ENCODE measurements at regions not wholly inside any gene's neighbourhood (a gene's known extent, or its start where the extent isn't known, plus 50 kb on each side); places are given as distances from the start of the nearest gene placed in this dataset.

GRCh38 chr5:42887575-42887974, 75.9 kb upstream of the SELENOP start:
- Histone ChIP-seq H3K27me3 (ENCODE audit: control insufficient read depth in 1 of 2, insufficient read depth in 2 of 2, low read length in 2 of 2) (no peaks in the 10 kb centered on the region), H3K27ac (ENCODE audit: low read depth in 2 of 2, low read length in 1 of 2) (no peak overlapping the region), H3K4me3 (ENCODE audit: low read depth in 1 of 2, low read length in 2 of 2) (no peak overlapping the region), H3K4me1 (ENCODE audit: control insufficient read depth in 2 of 2, insufficient read depth in 2 of 2, low read length in 1 of 2) (no peaks in the 10 kb centered on the region), H3K9me3 (ENCODE audit: control insufficient read depth in 2 of 2, insufficient read depth in 1 of 2, low read depth in 1 of 2, low read length in 1 of 2) (no peaks in the 10 kb centered on the region), H3K36me3 (ENCODE audit: control insufficient read depth in 2 of 2, insufficient read depth in 2 of 2, low read length in 1 of 2) (no peaks in the 10 kb centered on the region)
- 31 to 37% methylated on average over 1 of the region's 1 CpG for WGBS, 2 donors

- no peaks in the 10 kb centered on the region for H3K27me3 ChIP-seq (ENCODE audit: control insufficient read depth in 1 of 2, insufficient read depth in 2 of 2, low read length in 2 of 2)
- H3K4me3 ChIP-seq (ENCODE audit: low read depth in 1 of 2, low read length in 2 of 2): no peak overlapping the region
- H3K27ac ChIP-seq (ENCODE audit: low read depth in 2 of 2, low read length in 1 of 2): no peak overlapping the region
- 57 to 62% methylated on average over 6 of the region's 6 CpGs for WGBS, 2 donors
- H3K9me3 ChIP-seq (ENCODE audit: control insufficient read depth in 2 of 2, insufficient read depth in 1 of 2, low read depth in 1 of 2, low read length in 1 of 2): no peaks in the 10 kb centered on the region
- no peaks in the 10 kb centered on the region for H3K36me3 ChIP-seq (ENCODE audit: control insufficient read depth in 2 of 2, insufficient read depth in 2 of 2, low read length in 1 of 2)
- no peaks in the 10 kb centered on the region for H3K4me1 ChIP-seq (ENCODE audit: control insufficient read depth in 2 of 2, insufficient read depth in 2 of 2, low read length in 1 of 2)
These were observed 75.4 kb upstream of the SELENOP start for GRCh38 chr5:42887097-42887496.

- H3K36me3 ChIP-seq (ENCODE audit: control insufficient read depth in 2 of 2, insufficient read depth in 2 of 2, low read length in 1 of 2): no peaks in the 10 kb centered on the region
- H3K9me3 ChIP-seq (ENCODE audit: control insufficient read depth in 2 of 2, insufficient read depth in 1 of 2, low read depth in 1 of 2, low read length in 1 of 2): no peaks in the 10 kb centered on the region
- H3K27ac ChIP-seq (ENCODE audit: low read depth in 2 of 2, low read length in 1 of 2): no peak overlapping the region
- no peaks in the 10 kb centered on the region for H3K27me3 ChIP-seq (ENCODE audit: control insufficient read depth in 1 of 2, insufficient read depth in 2 of 2, low read length in 2 of 2)
- no peak overlapping the region for H3K4me3 ChIP-seq (ENCODE audit: low read depth in 1 of 2, low read length in 2 of 2)
- no peaks in the 10 kb centered on the region for H3K4me1 ChIP-seq (ENCODE audit: control insufficient read depth in 2 of 2, insufficient read depth in 2 of 2, low read length in 1 of 2)
- 53 to 74% methylated on average over 1 of the region's 1 CpG for WGBS, 2 donors
These were observed 74.9 kb upstream of the SELENOP start for GRCh38 chr5:42886635-42887034.

GRCh38 chr5:42884326-42884725, 72.6 kb upstream of the SELENOP start:
- no peaks in the 10 kb centered on the region for H3K9me3 ChIP-seq (ENCODE audit: control insufficient read depth in 2 of 2, insufficient read depth in 1 of 2, low read depth in 1 of 2, low read length in 1 of 2)
- no peak overlapping the region for H3K4me3 ChIP-seq (ENCODE audit: low read depth in 1 of 2, low read length in 2 of 2)
- no peaks in the 10 kb centered on the region for H3K4me1 ChIP-seq (ENCODE audit: control insufficient read depth in 2 of 2, insufficient read depth in 2 of 2, low read length in 1 of 2)
- H3K27ac ChIP-seq (ENCODE audit: low read depth in 2 of 2, low read length in 1 of 2): no peak overlapping the region
- H3K36me3 ChIP-seq (ENCODE audit: control insufficient read depth in 2 of 2, insufficient read depth in 2 of 2, low read length in 1 of 2): no peaks in the 10 kb centered on the region
- no peaks in the 10 kb centered on the region for H3K27me3 ChIP-seq (ENCODE audit: control insufficient read depth in 1 of 2, insufficient read depth in 2 of 2, low read length in 2 of 2)
- WGBS, 2 donors: 86 to 90% methylated on average over 1 of the region's 1 CpG

- 79 to 81% methylated on average over 5 of the region's 5 CpGs for WGBS, 2 donors
- H3K27ac ChIP-seq (ENCODE audit: low read depth in 2 of 2, low read length in 1 of 2): no peak overlapping the region
These were observed 69.9 kb upstream of the SELENOP start for GRCh38 chr5:42881416-42882117.

GRCh38 chr5:42880496-42881150, 68.9 kb upstream of the SELENOP start:
- Histone ChIP-seq H3K27me3 (ENCODE audit: control insufficient read depth in 1 of 2, insufficient read depth in 2 of 2, low read length in 2 of 2) (no peaks in the 10 kb centered on the region), H3K4me1 (ENCODE audit: control insufficient read depth in 2 of 2, insufficient read depth in 2 of 2, low read length in 1 of 2) (no peaks in the 10 kb centered on the region), H3K27ac (ENCODE audit: low read depth in 2 of 2, low read length in 1 of 2) (no peak overlapping the region), H3K36me3 (ENCODE audit: control insufficient read depth in 2 of 2, insufficient read depth in 2 of 2, low read length in 1 of 2) (no peaks in the 10 kb centered on the region), H3K9me3 (ENCODE audit: control insufficient read depth in 2 of 2, insufficient read depth in 1 of 2, low read depth in 1 of 2, low read length in 1 of 2) (no peaks in the 10 kb centered on the region), H3K4me3 (ENCODE audit: low read depth in 1 of 2, low read length in 2 of 2) (no peak overlapping the region)
- WGBS, 2 donors: 56 to 61% methylated on average over 1 of the region's 1 CpG

More at GRCh38 chr5:42881416-42882117, 69.9 kb upstream of the SELENOP start:
- H3K4me3 ChIP-seq (ENCODE audit: low read depth in 1 of 2, low read length in 2 of 2): no peak overlapping the region
- H3K36me3 ChIP-seq (ENCODE audit: control insufficient read depth in 2 of 2, insufficient read depth in 2 of 2, low read length in 1 of 2): no peaks in the 10 kb centered on the region
- no peaks in the 10 kb centered on the region for H3K27me3 ChIP-seq (ENCODE audit: control insufficient read depth in 1 of 2, insufficient read depth in 2 of 2, low read length in 2 of 2)
- H3K9me3 ChIP-seq (ENCODE audit: control insufficient read depth in 2 of 2, insufficient read depth in 1 of 2, low read depth in 1 of 2, low read length in 1 of 2): no peaks in the 10 kb centered on the region
- H3K4me1 ChIP-seq (ENCODE audit: control insufficient read depth in 2 of 2, insufficient read depth in 2 of 2, low read length in 1 of 2): no peaks in the 10 kb centered on the region

- Histone ChIP-seq H3K4me1 (ENCODE audit: control insufficient read depth in 2 of 2, insufficient read depth in 2 of 2, low read length in 1 of 2) (no peaks in the 10 kb centered on the region), H3K27me3 (ENCODE audit: control insufficient read depth in 1 of 2, insufficient read depth in 2 of 2, low read length in 2 of 2) (no peaks in the 10 kb centered on the region)
These were observed 67.6 kb upstream of the SELENOP start for GRCh38 chr5:42879291-42879690.

GRCh38 chr5:42878550-42878949, 66.9 kb upstream of the SELENOP start:
- no peaks in the 10 kb centered on the region for H3K4me1 ChIP-seq (ENCODE audit: control insufficient read depth in 2 of 2, insufficient read depth in 2 of 2, low read length in 1 of 2)
- no peak overlapping the region for H3K27ac ChIP-seq (ENCODE audit: low read depth in 2 of 2, low read length in 1 of 2)
- H3K9me3 ChIP-seq (ENCODE audit: control insufficient read depth in 2 of 2, insufficient read depth in 1 of 2, low read depth in 1 of 2, low read length in 1 of 2): no peaks in the 10 kb centered on the region
- H3K4me3 ChIP-seq (ENCODE audit: low read depth in 1 of 2, low read length in 2 of 2): no peak overlapping the region
- H3K36me3 ChIP-seq (ENCODE audit: control insufficient read depth in 2 of 2, insufficient read depth in 2 of 2, low read length in 1 of 2): no peaks in the 10 kb centered on the region
- WGBS, 2 donors: 75 to 83% methylated on average over 4 of the region's 4 CpGs
- H3K27me3 ChIP-seq (ENCODE audit: control insufficient read depth in 1 of 2, insufficient read depth in 2 of 2, low read length in 2 of 2): no peaks in the 10 kb centered on the region

More at GRCh38 chr5:42879291-42879690, 67.6 kb upstream of the SELENOP start:
- 73 to 90% methylated on average over 2 of the region's 2 CpGs for WGBS, 2 donors
- H3K4me3 ChIP-seq (ENCODE audit: low read depth in 1 of 2, low read length in 2 of 2): no peak overlapping the region
- no peak overlapping the region for H3K27ac ChIP-seq (ENCODE audit: low read depth in 2 of 2, low read length in 1 of 2)
- H3K36me3 ChIP-seq (ENCODE audit: control insufficient read depth in 2 of 2, insufficient read depth in 2 of 2, low read length in 1 of 2): no peaks in the 10 kb centered on the region
- H3K9me3 ChIP-seq (ENCODE audit: control insufficient read depth in 2 of 2, insufficient read depth in 1 of 2, low read depth in 1 of 2, low read length in 1 of 2): no peaks in the 10 kb centered on the region

- Histone ChIP-seq H3K4me1 (ENCODE audit: control insufficient read depth in 2 of 2, insufficient read depth in 2 of 2, low read length in 1 of 2) (no peaks in the 10 kb centered on the region), H3K36me3 (ENCODE audit: control insufficient read depth in 2 of 2, insufficient read depth in 2 of 2, low read length in 1 of 2) (no peaks in the 10 kb centered on the region), H3K9me3 (ENCODE audit: control insufficient read depth in 2 of 2, insufficient read depth in 1 of 2, low read depth in 1 of 2, low read length in 1 of 2) (no peaks in the 10 kb centered on the region), H3K27me3 (ENCODE audit: control insufficient read depth in 1 of 2, insufficient read depth in 2 of 2, low read length in 2 of 2) (no peaks in the 10 kb centered on the region), H3K27ac (ENCODE audit: low read depth in 2 of 2, low read length in 1 of 2) (no peak overlapping the region), H3K4me3 (ENCODE audit: low read depth in 1 of 2, low read length in 2 of 2) (no peak overlapping the region)
These were observed 66.3 kb upstream of the SELENOP start for GRCh38 chr5:42878041-42878440.

GRCh38 chr5:42877431-42877830, 65.7 kb upstream of the SELENOP start:
- Histone ChIP-seq H3K4me1 (ENCODE audit: control insufficient read depth in 2 of 2, insufficient read depth in 2 of 2, low read length in 1 of 2) (no peaks in the 10 kb centered on the region), H3K4me3 (ENCODE audit: low read depth in 1 of 2, low read length in 2 of 2) (no peak overlapping the region), H3K9me3 (ENCODE audit: control insufficient read depth in 2 of 2, insufficient read depth in 1 of 2, low read depth in 1 of 2, low read length in 1 of 2) (no peaks in the 10 kb centered on the region), H3K36me3 (ENCODE audit: control insufficient read depth in 2 of 2, insufficient read depth in 2 of 2, low read length in 1 of 2) (no peaks in the 10 kb centered on the region), H3K27ac (ENCODE audit: low read depth in 2 of 2, low read length in 1 of 2) (no peak overlapping the region), H3K27me3 (ENCODE audit: control insufficient read depth in 1 of 2, insufficient read depth in 2 of 2, low read length in 2 of 2) (no peaks in the 10 kb centered on the region)
- WGBS, 2 donors: 81 to 89% methylated on average over 2 of the region's 2 CpGs

Data from esophagus (tissue), 2 donors.